ENCODE measurements at regions not wholly inside any gene's neighbourhood (a gene's known extent, or its start where the extent isn't known, plus 50 kb on each side); places are given as distances from the start of the nearest gene placed in this dataset.

DNA sequence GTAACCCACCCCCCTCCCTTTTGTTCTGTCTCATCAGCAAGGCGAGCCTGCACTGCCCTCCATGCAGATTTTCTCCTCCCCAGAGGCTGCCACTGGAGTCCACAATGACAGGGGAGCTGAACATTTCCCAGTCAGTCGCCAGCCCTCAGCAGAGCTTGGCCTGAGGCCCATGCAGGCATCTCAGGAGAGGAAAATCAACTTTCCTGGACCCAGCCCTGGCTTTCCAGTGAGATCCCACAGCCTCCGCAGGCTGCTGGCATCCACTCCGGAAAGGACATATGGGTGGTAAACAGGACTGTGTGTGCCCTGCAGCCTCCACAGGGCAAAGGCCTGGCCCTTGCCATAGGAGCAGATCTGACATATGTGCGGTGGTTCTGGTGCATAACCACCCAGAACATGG lies 253.8 kb downstream of the TNS1 start:
- no peak for DNase-seq (ENCODE audit: low read depth in 1 of 2, low spot score in 1 of 2)

DNA sequence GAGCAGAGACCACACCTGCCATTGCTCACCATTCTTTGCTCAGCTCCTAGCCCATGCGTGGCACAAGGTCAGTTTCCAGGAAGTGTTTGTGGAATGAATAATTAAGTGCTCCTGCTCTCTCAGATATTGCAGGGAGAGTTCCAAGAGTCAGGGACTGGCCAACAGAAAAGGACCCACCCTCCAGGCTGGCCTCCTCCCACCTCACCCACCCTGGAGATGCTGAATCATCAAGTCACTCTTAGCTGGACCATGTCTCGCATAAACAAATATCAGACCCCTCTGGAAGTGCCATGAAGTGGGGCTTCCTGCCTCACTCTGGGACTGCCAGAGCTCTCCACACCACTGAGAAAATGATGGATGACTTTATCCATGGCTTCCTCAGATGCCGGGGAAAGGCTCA lies 256.0 kb downstream of the TNS1 start:
- DNase-seq (ENCODE audit: low read depth in 1 of 2, low spot score in 1 of 2): no peak

DNA sequence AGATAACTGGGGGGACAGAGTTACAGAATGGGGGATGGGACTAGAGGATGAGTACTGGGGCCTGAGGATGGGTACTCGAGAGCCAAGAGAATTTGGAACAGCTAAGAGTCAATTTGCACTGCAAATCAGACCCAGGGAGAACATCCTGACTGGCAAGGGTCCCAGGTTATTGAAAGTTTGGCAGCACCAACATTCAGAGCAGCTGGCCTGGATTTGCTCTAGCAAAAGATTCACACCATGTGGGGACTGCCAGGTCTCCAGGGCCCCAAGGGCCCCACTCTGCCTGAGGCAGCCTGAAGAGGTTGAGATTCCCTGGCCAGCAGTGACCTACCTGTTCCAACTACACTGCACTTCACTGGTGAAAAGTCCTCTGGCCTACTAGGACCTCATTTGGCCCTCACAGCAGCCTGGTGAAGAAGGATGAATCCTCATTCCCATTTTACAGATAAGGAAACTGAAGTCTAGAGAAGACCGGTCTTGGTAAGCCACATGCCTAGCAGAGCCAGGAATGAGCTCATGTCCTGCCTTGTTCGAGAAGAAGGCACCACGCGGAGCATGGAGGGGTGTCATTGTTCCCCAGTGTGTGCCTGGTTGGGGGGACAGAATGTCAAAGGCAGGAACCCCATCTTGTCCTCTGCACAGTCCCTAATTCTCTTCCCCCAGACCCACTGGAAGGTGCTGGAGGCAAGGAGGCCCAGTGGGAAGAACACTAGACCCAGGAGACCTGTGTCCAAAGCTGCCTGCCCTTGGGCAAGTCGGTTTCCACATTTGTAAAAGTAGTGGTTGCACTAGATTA lies 258.6 kb downstream of the TNS1 start:
- no peak for DNase-seq (ENCODE audit: low read depth in 1 of 2, low spot score in 1 of 2)

DNA sequence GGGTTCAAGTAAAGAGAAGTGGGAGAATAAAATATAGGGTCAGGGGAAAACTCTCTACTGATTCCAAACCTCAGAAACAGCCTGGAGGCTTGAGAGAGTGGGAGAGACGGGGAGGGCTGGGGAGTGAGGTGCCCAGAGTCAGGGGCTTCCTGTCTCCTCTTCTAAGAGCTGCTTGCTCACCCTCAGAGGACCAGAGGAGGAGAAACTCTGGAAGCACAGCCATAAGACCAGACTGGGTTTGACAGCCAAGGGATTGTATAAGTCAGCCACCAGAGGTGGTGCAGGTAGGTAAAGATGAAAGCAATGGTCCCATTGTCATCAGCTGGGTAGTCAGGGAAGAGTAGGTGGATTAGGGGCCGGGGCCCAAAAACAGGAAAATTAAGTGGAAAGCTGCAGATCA lies 259.4 kb downstream of the TNS1 start:
- DNase-seq (ENCODE audit: low read depth in 1 of 2, low spot score in 1 of 2): no peak

DNA sequence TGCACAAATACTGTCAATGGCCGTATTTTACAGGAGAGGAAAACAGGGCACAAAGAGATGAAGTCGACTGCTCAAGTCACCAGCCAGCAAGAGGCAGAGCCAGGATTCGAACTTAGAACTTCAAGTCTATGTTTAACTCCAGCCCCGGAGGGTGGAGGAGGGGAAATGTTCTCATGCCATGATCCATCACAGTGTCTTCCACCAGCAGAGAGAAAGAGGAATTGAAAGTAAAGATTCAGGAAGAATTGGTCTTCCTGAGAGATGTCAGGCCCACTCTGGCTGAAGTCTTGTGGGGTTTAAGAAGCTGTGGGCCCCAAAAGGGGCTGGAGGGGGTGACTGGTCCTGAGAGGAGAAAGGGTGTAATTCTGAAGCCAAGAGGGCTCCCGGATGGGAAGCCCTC lies 260.0 kb downstream of the TNS1 start:
- DNase-seq (ENCODE audit: low read depth in 1 of 2, low spot score in 1 of 2): no peak

DNA sequence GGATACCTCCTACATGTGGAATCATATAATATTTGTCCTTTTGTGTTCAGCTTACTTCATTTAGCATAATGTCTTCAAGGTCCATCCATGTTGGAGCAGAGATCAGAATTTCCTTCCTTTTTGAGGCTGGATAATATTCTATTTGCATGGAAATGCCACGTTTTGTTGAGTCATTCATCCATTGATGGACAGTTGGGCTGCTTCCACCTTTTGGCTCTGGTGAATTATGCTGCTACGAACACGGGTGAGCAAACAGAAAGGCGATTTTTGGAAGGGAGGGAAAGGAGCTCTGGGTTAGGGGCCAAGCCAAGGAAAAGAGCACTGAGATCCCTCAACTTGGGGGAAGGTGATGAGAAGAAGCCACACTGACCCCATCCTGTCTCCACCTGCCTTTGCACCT lies 260.5 kb downstream of the TNS1 start:
- DNase-seq (ENCODE audit: low read depth in 1 of 2, low spot score in 1 of 2): no peak

DNA sequence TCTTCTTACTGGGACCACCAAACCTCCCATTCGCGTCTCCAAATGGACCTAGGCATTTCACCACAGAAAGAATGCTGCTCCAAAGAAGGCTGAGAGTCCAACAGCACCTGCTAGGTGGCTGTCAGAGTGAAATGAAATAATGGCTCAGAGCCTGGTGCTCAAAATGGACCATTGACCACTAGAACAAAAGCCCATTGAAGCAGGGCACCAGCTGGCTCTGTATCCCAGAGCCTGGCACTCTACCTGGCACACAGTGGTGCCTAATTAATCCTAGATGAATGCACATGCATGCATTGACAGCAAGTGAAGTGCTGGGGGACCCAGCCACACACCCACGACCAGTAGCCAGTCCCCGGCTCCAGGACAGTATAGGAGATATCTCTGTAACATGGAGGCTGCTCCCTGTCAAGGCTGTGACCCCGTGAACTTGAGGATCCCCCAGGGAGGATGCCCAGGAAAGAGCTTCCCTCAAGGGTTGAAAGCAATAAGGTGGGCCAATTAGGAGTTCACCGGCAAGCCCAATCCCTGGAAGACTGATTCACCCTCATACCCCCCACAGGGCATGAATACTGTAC lies 261.3 kb downstream of the TNS1 start:
- no peak for DNase-seq (ENCODE audit: low read depth in 1 of 2, low spot score in 1 of 2)

DNA sequence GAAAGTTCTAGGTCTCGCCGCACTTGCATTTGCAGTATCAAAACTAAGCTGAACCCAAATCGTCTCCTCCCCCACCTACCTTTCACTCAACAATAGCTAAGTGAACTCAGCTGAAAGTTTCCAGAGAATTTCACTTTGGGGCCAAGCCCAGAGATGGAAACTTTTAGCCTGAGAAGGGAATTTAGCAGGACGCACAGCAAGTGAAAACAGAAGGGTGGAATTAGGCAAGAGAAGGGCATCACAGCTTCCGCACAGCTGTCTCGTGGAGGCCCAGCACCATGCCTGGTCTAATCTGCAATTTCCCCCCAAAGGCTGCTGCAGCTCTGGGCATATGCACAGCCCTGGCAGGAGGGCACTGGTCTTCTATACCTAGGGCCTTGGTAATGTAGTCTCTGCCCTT lies 262.0 kb downstream of the TNS1 start:
- DNase-seq (ENCODE audit: low read depth in 1 of 2, low spot score in 1 of 2): no peak

DNA sequence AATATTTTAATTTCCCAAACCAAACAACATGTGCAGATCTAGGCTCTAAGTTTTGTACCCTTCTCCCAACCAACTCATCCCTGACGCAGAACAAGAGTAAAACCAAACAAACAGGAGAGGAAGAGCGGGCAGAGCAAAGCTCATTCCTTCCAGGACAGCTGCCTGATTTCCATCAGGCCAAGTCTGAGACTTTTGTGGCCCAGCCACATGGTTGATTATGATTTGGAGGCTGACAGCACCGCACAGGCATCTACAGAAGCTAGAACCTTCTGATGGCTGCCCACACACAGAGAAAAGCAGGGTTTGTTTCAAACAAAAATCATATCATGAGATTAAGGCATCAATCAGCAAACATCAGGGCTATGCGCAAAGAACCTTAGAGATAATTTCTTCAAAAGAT lies 262.6 kb downstream of the TNS1 start:
- DNase-seq (ENCODE audit: low read depth in 1 of 2, low spot score in 1 of 2): no peak

DNA sequence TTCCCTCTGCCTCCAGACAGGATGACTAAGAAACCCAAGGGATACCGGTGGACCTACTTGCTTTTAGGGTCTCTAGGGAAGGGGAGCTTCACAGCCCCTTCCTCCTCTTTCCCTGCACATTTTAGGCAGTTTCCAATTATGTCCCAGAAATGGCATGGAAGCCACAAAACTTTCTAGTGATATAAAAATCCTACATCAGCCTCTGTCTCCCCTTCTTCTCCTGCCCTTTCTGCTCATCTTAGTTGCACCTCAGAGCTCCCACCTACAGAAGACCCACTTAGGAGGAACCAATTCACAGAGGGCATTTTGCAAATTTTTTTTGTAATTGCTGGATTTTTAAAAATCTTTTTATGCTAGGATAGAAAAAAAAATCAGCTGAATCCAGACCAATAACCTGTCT lies 263.1 kb downstream of the TNS1 start:
- no peak for DNase-seq (ENCODE audit: low read depth in 1 of 2, low spot score in 1 of 2)

DNA sequence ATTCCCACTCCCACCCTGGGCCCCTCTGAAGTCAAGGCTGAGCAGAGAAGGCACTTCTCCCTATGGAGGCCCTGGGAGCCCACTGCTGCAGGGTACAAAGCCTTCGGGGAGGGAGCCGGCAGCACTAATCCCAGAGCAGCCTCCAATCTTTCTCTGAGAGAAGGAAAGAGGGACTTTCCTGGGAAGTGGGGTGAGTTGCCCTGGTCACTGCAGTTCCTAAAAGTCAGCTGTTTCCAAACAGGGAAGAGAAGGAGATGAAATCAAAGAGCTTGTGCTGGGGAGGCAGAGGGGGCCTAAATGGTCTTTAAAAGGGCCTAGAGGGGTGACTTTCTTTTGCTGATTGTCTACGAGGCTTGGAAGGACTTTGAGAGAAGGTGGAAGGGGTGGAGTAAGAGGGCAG lies 264.7 kb downstream of the TNS1 start:
- DNase-seq (ENCODE audit: low read depth in 1 of 2, low spot score in 1 of 2): no peak

DNA sequence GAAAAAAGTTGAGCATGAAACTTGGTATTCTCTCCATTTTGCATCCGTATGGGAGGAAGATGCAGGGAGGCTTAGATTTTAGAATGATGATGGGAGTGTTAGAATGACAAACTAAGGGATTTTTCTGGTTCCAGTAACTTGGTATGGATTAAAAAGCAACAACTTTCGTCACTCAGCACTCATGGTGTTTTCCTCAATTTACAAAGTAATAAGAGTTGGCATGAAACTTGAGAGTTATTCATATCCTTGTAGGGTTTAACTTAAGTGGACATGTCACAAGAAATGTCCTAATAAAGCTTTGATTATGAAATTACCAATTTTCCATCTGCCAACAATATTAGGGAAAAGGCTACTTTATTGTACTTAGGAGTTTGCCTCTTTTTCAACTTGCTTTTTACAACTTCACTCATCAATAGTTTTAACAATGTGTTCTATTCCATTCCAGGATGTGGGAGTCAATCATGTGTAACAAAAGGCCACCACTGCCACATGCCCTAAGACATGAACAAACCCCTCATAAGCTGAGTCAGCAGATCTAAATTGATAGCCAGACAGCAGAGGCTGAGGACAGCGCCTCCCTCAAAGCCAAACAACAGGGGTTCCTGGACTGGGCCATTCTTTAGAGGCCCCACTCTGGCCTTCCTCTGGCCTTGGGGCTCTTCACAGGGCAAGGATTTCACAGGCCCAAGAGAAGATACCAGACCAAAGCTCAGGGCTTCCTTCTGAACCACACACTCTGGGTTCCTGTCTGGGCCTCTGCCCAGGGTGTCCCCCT lies 265.8 kb downstream of the TNS1 start:
- DNase-seq (ENCODE audit: low read depth in 1 of 2, low spot score in 1 of 2): no peak

DNA sequence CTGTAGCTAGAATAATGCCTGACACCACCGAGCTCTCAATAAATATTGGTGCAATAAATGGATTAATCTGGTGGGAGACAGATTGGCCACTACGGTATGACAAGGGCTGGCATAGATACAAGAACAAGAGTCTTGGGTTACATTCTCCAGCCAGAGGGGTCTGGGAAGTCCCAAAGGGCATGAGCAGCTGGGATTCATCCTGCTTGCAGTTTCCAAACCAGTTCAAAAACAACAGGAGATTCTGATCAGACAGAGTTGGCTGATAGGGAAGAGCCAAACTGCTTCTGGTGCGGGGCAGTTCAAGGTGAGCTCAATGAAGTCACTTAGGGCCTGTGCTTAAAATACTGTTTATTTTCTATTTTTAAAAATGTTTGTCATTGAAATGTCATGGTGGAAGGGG lies 266.9 kb downstream of the TNS1 start:
- DNase-seq (ENCODE audit: low read depth in 1 of 2, low spot score in 1 of 2): no peak

DNA sequence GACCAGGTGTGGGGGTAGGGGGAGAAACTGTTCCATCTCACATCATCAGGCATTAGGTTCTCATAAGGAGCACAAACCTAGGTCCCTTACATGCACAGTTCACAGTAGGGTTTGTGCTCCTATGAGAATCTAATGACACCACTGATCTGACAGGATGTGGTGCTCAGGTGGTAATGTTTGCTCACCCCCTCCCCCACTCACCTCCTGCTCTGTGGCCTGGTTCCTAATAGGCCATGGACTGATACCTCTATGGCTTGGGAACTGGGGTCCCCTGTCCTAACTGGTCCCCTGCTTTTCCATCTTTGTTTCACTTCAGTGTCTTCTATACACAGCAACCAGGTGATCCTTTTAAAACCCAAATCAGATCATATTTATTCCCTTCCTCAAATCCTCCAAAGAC lies 267.8 kb downstream of the TNS1 start:
- DNase-seq (ENCODE audit: low read depth in 1 of 2, low spot score in 1 of 2): no peak

DNA sequence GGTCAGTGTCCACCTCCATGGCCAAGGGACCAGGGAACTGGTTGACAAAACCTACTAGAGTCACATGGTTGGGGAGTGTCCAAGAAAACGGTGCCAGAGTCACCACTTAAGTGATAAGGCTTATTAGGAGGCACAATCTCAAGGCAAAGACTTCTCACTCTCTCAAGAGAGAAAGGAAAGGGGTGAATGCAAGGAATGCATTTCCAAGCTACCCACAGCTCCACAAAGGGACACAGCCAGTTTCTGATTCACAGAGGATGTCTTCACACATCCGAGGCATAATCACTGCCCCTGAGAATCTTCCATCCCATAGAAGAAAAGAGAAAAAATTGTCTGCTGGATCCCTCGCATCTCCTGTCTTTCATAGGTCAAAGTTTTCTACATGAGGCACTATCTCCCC lies 269.3 kb downstream of the TNS1 start:
- no peak for DNase-seq (ENCODE audit: low read depth in 1 of 2, low spot score in 1 of 2)

DNA sequence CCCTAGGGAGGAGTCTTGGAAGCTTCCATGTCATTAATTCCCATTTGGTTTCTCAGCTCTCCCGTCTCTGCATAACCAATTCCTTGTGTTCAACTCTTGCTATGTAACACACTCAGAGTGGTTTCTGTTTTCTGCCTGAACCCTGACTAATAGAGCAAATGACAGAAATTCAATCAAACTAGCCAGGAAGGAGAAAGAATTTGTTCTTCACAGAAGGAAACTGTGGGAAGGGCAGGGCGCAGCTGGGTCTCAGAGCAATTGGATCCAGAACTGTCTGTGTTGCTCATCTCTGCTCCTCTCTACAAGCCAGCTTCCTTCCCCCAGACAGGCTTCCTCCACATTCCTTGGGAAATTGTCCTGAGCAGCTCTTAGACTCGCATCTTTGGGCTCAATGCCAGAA lies 269.8 kb downstream of the TNS1 start:
- no peak for DNase-seq (ENCODE audit: low read depth in 1 of 2, low spot score in 1 of 2)

DNA sequence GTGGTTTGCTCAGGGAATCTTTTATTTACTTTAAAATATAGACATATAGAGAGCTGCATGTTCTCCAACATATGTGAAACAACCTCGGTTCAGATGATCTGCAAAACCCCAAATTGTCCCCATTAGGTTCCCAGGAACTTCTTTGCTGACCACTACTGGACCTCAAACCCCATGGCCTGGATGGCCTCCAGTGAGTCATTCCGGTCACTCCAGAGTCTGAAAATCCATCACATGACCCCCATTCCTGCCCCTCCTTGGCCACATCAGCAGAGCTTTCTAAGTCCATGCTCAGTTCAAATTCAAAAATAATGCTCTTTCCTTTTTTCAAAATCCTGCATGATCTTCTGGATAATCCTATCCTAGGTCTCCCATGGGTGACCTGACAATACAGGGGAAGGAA lies 271.0 kb downstream of the TNS1 start:
- no peak for DNase-seq (ENCODE audit: low read depth in 1 of 2, low spot score in 1 of 2)

DNA sequence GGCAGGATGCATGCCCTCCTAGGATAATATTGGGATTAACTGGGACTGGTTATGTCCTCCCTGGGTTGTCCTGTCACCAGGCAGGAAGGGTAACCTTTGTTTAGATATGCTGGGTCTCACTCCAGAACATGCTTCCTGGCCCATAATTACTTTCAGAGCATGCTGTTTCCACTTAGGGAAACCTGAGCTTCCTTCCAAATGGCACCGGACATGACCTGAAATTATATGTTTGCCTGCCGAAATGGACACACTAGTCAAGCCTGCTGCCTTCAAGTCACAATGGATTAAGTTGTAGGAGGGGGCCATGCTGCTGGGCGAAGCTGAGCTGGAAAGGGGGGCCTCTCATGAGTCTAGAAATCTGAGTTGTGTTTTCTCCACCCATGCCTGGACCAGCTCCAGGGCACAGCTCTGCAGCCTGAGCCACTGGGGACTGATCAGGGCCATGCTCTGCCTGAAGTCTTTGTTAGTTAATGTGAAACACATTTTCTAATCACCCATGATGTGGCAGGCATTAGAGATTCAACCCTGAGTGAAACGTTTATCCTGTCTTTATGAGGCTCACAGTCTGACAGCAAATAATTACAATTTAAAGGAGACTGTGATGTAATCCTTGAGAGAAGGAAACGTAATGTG lies 273.3 kb downstream of the TNS1 start:
- DNase-seq (ENCODE audit: low read depth in 1 of 2, low spot score in 1 of 2): no peak

DNA sequence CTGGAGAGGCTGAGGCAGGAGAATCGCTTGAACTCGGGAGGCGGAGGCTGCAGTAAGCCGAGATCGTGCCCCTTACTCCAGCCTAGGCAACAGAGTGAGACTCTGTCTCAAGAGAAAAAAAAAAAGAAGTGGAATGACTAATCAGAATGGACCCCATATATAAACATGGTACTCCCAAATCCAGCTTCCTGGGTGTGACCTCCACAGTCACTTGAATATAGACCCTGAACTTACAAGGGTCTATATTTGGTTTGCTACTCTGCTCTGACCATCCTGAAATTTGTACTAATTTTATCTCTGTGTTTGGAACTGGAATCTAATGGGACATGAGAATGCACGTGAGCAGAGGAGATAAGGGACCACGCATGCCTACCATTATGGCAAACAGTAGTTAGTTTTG lies 275.0 kb downstream of the TNS1 start:
- DNase-seq (ENCODE audit: low read depth in 1 of 2, low spot score in 1 of 2): no peak

DNA sequence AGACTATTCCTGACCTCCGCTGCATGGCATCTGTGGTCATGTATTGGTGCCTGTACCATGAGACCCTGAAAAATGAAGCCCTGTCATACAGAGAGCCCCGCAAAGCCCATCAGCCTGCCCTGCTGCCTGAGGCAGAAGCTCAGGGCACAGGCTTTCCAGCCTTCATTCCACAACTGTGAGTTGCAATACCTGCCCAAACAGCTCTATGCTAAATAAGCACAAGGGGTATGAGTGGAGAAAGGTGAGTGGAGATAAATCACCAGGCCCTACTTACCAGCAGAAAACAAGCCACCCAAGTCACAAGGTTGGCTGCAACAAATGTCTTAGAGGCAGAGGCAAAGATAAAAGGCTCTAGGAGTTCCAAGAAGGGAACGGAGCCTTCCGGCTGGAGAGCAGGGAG lies 277.4 kb downstream of the TNS1 start:
- no peak for DNase-seq (ENCODE audit: low read depth in 1 of 2, low spot score in 1 of 2)

DNA sequence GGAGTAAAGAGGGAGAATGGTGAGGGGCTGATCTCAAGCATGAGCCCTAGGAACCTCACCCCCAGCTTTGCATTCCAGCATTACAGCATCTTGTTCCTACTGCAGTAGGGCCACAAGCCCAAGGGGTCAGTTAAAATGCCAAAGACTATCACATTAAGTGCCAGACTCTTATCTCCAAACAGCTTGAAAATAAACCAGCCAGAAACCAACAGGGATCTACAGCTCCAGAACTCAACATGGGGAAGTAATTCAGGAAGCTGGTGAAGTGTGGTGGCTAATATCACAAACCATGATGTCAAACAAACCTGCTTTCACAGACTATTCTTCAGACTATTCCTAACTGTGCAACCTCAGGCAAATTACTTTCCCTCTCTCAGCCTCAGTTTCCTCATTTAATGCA lies 278.3 kb downstream of the TNS1 start:
- no peak for DNase-seq (ENCODE audit: low read depth in 1 of 2, low spot score in 1 of 2)

DNA sequence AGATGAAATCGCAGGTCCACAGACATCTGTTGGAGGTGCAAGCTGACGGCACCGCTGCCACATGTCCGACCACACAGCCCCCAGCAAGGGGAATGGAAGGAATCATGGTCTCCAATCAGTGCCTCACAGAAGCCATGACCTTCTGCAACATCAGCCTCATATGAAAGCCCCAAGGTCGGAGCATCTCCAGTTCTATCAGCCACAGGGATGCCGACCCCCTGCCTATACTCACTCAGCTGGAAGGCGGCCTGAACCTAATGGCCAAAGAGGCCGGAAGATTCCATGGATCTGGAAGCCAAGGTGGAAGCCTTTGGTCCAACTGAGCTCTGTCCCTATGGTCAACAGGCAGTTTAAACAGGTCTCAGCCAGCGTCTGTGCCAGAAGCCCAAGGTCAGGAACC lies 278.8 kb downstream of the TNS1 start:
- no peak for DNase-seq (ENCODE audit: low read depth in 1 of 2, low spot score in 1 of 2)

Data from activated CD4-positive, alpha-beta T cell treated with anti-CD3 and anti-CD28 coated beads, Interleukin-2, amount 50 U/mL, for 24 hours (primary cell).